ENCODE measurements at regions not wholly inside any gene's neighbourhood (a gene's known extent, or its start where the extent isn't known, plus 50 kb on each side); places are given as distances from the start of the nearest gene placed in this dataset.

- TF ChIP-seq, protein P1, sequence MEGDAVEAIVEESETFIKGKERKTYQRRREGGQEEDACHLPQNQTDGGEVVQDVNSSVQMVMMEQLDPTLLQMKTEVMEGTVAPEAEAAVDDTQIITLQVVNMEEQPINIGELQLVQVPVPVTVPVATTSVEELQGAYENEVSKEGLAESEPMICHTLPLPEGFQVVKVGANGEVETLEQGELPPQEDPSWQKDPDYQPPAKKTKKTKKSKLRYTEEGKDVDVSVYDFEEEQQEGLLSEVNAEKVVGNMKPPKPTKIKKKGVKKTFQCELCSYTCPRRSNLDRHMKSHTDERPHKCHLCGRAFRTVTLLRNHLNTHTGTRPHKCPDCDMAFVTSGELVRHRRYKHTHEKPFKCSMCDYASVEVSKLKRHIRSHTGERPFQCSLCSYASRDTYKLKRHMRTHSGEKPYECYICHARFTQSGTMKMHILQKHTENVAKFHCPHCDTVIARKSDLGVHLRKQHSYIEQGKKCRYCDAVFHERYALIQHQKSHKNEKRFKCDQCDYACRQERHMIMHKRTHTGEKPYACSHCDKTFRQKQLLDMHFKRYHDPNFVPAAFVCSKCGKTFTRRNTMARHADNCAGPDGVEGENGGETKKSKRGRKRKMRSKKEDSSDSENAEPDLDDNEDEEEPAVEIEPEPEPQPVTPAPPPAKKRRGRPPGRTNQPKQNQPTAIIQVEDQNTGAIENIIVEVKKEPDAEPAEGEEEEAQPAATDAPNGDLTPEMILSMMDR (IDR thresholded peaks at IDR 0.05; ENCODE audit: control extremely low read depth in 1 of 3, insufficient read depth in 1 of 3, low read depth in 1 of 3, low read length in 3 of 3) = no peak
- TF ChIP-seq POLR2A (IDR thresholded peaks at IDR 0.05; ENCODE audit: control extremely low read depth in 1 of 2, low read depth in 2 of 2, low read length in 2 of 2) (no peak), YY1 (IDR thresholded peaks at IDR 0.05; ENCODE audit: low read depth, low read length) (no peak), GABPA (IDR thresholded peaks at IDR 0.05; ENCODE audit: borderline replicate concordance, insufficient read depth, low read length) (no peak), CHD2 (IDR thresholded peaks at IDR 0.05; ENCODE audit: low read length) (no peak), BCL11A (IDR thresholded peaks at IDR 0.05; ENCODE audit: low read depth in 2 of 2, low read length in 2 of 2) (no peak), CEBPB (IDR thresholded peaks at IDR 0.05; ENCODE audit: low read depth, low read length) (no peak), SIN3A (conservative IDR thresholded peaks at IDR 0.05 in 1 of 2, IDR thresholded peaks at IDR 0.05 in 1 of 2; ENCODE audit: low read depth in 1 of 2, low read length in 2 of 2) (no peak), TAF1 (IDR thresholded peaks at IDR 0.05; ENCODE audit: low read depth, low read length) (no peak), RBBP5 (IDR thresholded peaks at IDR 0.05; ENCODE audit: borderline replicate concordance, low read depth, low read length) (no peak), ATF3 (IDR thresholded peaks at IDR 0.05; ENCODE audit: insufficient read depth, low read depth, low read length) (no peak), SP1 (IDR thresholded peaks at IDR 0.05; ENCODE audit: low read depth, low read length) (no peak), RAD21 (IDR thresholded peaks at IDR 0.05 in 1 of 2, conservative IDR thresholded peaks at IDR 0.05 in 1 of 2; ENCODE audit: low read depth in 2 of 2, low read length in 2 of 2) (no peak), EZH2 (IDR thresholded peaks at IDR 0.05; ENCODE audit: low read depth, low read length, severe bottlenecking) (no peak)
These were observed 350.3 kb upstream of the ACTBL2 start for GRCh38 chr5:57832875-57833274.

All from H1 (cell line).